Suprapubic skin (tissue), 4 donors: ENCODE measurements at regions not wholly inside any gene's neighbourhood (a gene's known extent, or its start where the extent isn't known, plus 50 kb on each side); places are given as distances from the start of the nearest gene placed in this dataset.

Experiments
- DNase-seq, 2 donors: peaks; one replicate each; pipeline ENCODE4 v3.0.0-alpha.2; 2019; ENCODE audit warnings: low spot score in 2 of 2
- H3K27ac ChIP-seq: fragments of 200-600 bp; sonication (generic); one replicate; pipeline ENCODE4 v1.5.1; 2019
- H3K27me3 ChIP-seq: fragments of 200-600 bp; sonication (generic); one replicate; pipeline ENCODE4 v1.5.1; 2019
- H3K36me3 ChIP-seq: fragments of 200-600 bp; sonication (generic); one replicate; pipeline ENCODE4 v1.5.1; 2019
- H3K4me1 ChIP-seq: fragments of 200-600 bp; sonication (generic); one replicate; pipeline ENCODE4 v1.5.1; 2019
- H3K4me3 ChIP-seq: fragments of 200-600 bp; sonication (generic); one replicate; pipeline ENCODE4 v1.5.1; 2019; ENCODE audit warnings: mild to moderate bottlenecking
- H3K9me3 ChIP-seq: fragments of 200-600 bp; sonication (generic); one replicate; pipeline ENCODE4 v1.5.1; 2019
- CTCF ChIP-seq, 2 donors: fragments of 200-600 bp in 1 of 2; fragments of 450-650 bp in 1 of 2; sonication (generic) in 1 of 2; IDR thresholded peaks; one replicate each; pipeline ENCODE4 v1.5.1; 2016 to 2019; ENCODE audit warnings: antibody characterized with exemption in 2 of 2, mild to moderate bottlenecking in 1 of 2, moderate library complexity in 1 of 2
- EP300 ChIP-seq: sonication (generic); formaldehyde crosslinking; IDR thresholded peaks from one replicate; pipeline ENCODE4 v1.6.1; 2017; ENCODE audit warnings: antibody characterized with exemption
- POLR2A ChIP-seq, 2 donors: fragments of 450-650 bp; IDR thresholded peaks; one replicate each; pipeline ENCODE4 v1.6.1; 2017; ENCODE audit warnings: antibody characterized with exemption in 2 of 2, mild to moderate bottlenecking in 2 of 2, moderate library complexity in 2 of 2
- POLR2AphosphoS5 ChIP-seq, 3 donors: sonication (generic); formaldehyde crosslinking; IDR thresholded peaks; one replicate each; pipeline ENCODE4 v1.6.1; 2017; ENCODE audit warnings: antibody characterized with exemption in 3 of 3
- WGBS: methylation state at CpG from one replicate; pipeline ENCODE4 v1.1.5; 2018; 5-methylcytosine and 5-hydroxymethylcytosine counted together

GRCh38 chr6:90835596-90836212 is 248.8 kb upstream of the MAP3K7 start:
- H3K4me3 ChIP-seq: no peak overlapping the region
- H3K4me1 ChIP-seq: no peaks in the 10 kb centered on the region
- TF ChIP-seq POLR2AphosphoS5 (IDR thresholded peaks at IDR 0.05) (no peak), EP300 (no peak), POLR2A (IDR thresholded peaks at IDR 0.05) (no peak), CTCF (IDR thresholded peaks at IDR 0.05) (no peak)
- no peaks in the 10 kb centered on the region for H3K27me3 ChIP-seq
- no peaks in the 10 kb centered on the region for H3K36me3 ChIP-seq
- no peak for DNase-seq
- 78% methylated on average over 6 of the region's 6 CpGs for WGBS
- H3K9me3 ChIP-seq: no peaks in the 10 kb centered on the region
- no peak overlapping the region for H3K27ac ChIP-seq

- DNase-seq: no peak
- H3K4me1 ChIP-seq: no peaks in the 10 kb centered on the region
- no peaks in the 10 kb centered on the region for H3K36me3 ChIP-seq
- 56% methylated on average over 2 of the region's 2 CpGs for WGBS
- H3K9me3 ChIP-seq: no peaks in the 10 kb centered on the region
- TF ChIP-seq EP300 (no peak), POLR2A (IDR thresholded peaks at IDR 0.05) (no peak), CTCF (IDR thresholded peaks at IDR 0.05) (no peak), POLR2AphosphoS5 (IDR thresholded peaks at IDR 0.05) (no peak)
- no peak overlapping the region for H3K27ac ChIP-seq
- H3K4me3 ChIP-seq: no peak overlapping the region
- no peaks in the 10 kb centered on the region for H3K27me3 ChIP-seq
Measured at GRCh38 chr6:90829311-90829710, 242.4 kb upstream of the MAP3K7 start.

- Histone ChIP-seq H3K27ac (no peak overlapping the region), H3K9me3 (no peaks in the 10 kb centered on the region), H3K4me1 (no peaks in the 10 kb centered on the region), H3K27me3 (no peaks in the 10 kb centered on the region), H3K36me3 (no peaks in the 10 kb centered on the region), H3K4me3 (no peak overlapping the region)
- no peak for TF ChIP-seq POLR2A (IDR thresholded peaks at IDR 0.05)
- TF ChIP-seq POLR2AphosphoS5 (IDR thresholded peaks at IDR 0.05): no peak
- DNase-seq: no peak
Measured at GRCh38 chr6:90820436-90820835, 233.6 kb upstream of the MAP3K7 start.

GRCh38 chr6:90819483-90819882 is 232.6 kb upstream of the MAP3K7 start:
- Histone ChIP-seq H3K9me3 (no peaks in the 10 kb centered on the region), H3K4me3 (no peak overlapping the region), H3K36me3 (no peaks in the 10 kb centered on the region), H3K27me3 (no peaks in the 10 kb centered on the region), H3K4me1 (no peaks in the 10 kb centered on the region), H3K27ac (no peak overlapping the region)
- no peak for DNase-seq
- WGBS: 69% methylated on average over 4 of the region's 4 CpGs
- no peak for TF ChIP-seq POLR2AphosphoS5 (IDR thresholded peaks at IDR 0.05)
- TF ChIP-seq CTCF (IDR thresholded peaks at IDR 0.05): no peak
- TF ChIP-seq POLR2A (IDR thresholded peaks at IDR 0.05): no peak
- no peak for TF ChIP-seq EP300

GRCh38 chr6:90818163-90818562 is 231.3 kb upstream of the MAP3K7 start:
- Histone ChIP-seq H3K36me3 (no peaks in the 10 kb centered on the region), H3K27me3 (no peaks in the 10 kb centered on the region), H3K4me3 (no peak overlapping the region), H3K27ac (no peak overlapping the region), H3K9me3 (peaks cover 7% of the 10 kb centered on the region), H3K4me1 (no peaks in the 10 kb centered on the region)
- DNase-seq: no peak
- TF ChIP-seq POLR2AphosphoS5 (IDR thresholded peaks at IDR 0.05) (no peak), EP300 (no peak), POLR2A (IDR thresholded peaks at IDR 0.05) (no peak), CTCF (IDR thresholded peaks at IDR 0.05) (no peak)

- DNase-seq: no peak
- WGBS: 92% methylated on average over 2 of the region's 2 CpGs
- Histone ChIP-seq H3K27me3 (no peaks in the 10 kb centered on the region), H3K4me3 (no peak overlapping the region), H3K27ac (no peak overlapping the region), H3K4me1 (no peaks in the 10 kb centered on the region), H3K9me3 (peaks cover 7% of the 10 kb centered on the region), H3K36me3 (no peaks in the 10 kb centered on the region)
- TF ChIP-seq CTCF (IDR thresholded peaks at IDR 0.05) (no peak), POLR2A (IDR thresholded peaks at IDR 0.05) (no peak), POLR2AphosphoS5 (IDR thresholded peaks at IDR 0.05) (no peak), EP300 (no peak)
Measured at GRCh38 chr6:90816764-90817163, 229.9 kb upstream of the MAP3K7 start.
